HCT116 (cell line): ENCODE measurements at regions not wholly inside any gene's neighbourhood (a gene's known extent, or its start where the extent isn't known, plus 50 kb on each side); places are given as distances from the start of the nearest gene placed in this dataset.

Source experiments
- ATAC-seq: fragments of 200-7000 bp; cut with Tn5 transposase; 2 replicates; pipeline ENCODE4 v1.9.1; 2020; ENCODE audit warnings: mild to moderate bottlenecking, moderate library complexity
- BruUV-seq: library from RNA; stranded (reverse); fragments of 400-500 nt; replicated peaks from 2 replicates; lab custom pipeline; 2021; lab: Mats Ljungman, UMichigan
- CTCF ChIA-PET: fragments of 300-600 bp; sonication (Branson Sonifier 250); formaldehyde crosslinking; loops from one replicate; lab custom pipeline; 2021; ENCODE audit warnings: antibody characterized with exemption; lab: Charles Lee
- POLR2A ChIA-PET: fragments of 300-600, 350-600 bp; sonication (Branson Sonifier 250); formaldehyde crosslinking; loops from one replicate; lab custom pipeline; 2021; ENCODE audit warnings: antibody characterized with exemption; lab: Charles Lee
- RAD21 ChIA-PET, 2 experiments: fragments of 300-600 bp; sonication (Branson Sonifier 250); formaldehyde crosslinking; loops; one replicate each; lab custom pipeline; 2023; ENCODE audit warnings: low total read pairs in 2 of 2; ENCODE audit not compliant: uncharacterized antibody in 2 of 2, unreplicated experiment in 2 of 2, low non-redundant PET in 1 of 2; lab: Charles Lee
- DNase-seq: peaks from one replicate; pipeline ENCODE4 v3.0.0-alpha.2; 2010; ENCODE audit warnings: low read depth, low spot score
- H2AFZ ChIP-seq: fragments of 200-600 bp; shearing (Covaris generic), sonication (generic); 2 replicates; pipeline ENCODE4 v1.6.1; 2017; ENCODE audit warnings: low read depth, mixed run types, mixed read lengths, antibody characterized with exemption, low read length; ENCODE audit not compliant: poor library complexity, severe bottlenecking
- H3K27ac ChIP-seq: 2 replicates; pipeline ENCODE4 v1.5.1; 2012; ENCODE audit warnings: low read depth, low read length
- H3K27me3 ChIP-seq: fragments of 200-600 bp; sonication (generic); 2 replicates; pipeline ENCODE4 v1.6.1; 2016; ENCODE audit warnings: mixed run types, low read length, mixed read lengths; ENCODE audit not compliant: insufficient read depth
- H3K36me3 ChIP-seq, 2 experiments: fragments of 200-500 bp in 1 of 2; fragments of 200-600 bp in 1 of 2; sonication (Bioruptor generic) in 1 of 2; sonication (generic) in 1 of 2; 2 replicates each; pipeline versions ENCODE4 v1.5.1 to v1.6.1; 2014 to 2016; ENCODE audit warnings: low read length in 2 of 2, inconsistent platforms in 1 of 2, mixed read lengths in 1 of 2, mixed run types in 1 of 2; ENCODE audit not compliant: insufficient read depth in 2 of 2, control insufficient read depth in 1 of 2
- H3K4me1 ChIP-seq, 2 experiments: fragments of 200-600 bp in 1 of 2; sonication (generic) in 1 of 2; 2 replicates each; pipeline versions ENCODE4 v1.5.1 to v1.6.1; 2012 to 2017; ENCODE audit warnings: low read length in 2 of 2, inconsistent platforms in 1 of 2, mild to moderate bottlenecking in 1 of 2, mixed read lengths in 1 of 2, mixed run types in 1 of 2, moderate library complexity in 1 of 2; ENCODE audit not compliant: insufficient read depth in 2 of 2, control insufficient read depth in 1 of 2
- H3K4me2 ChIP-seq: fragments of 200-600 bp; sonication (generic); 2 replicates; pipeline ENCODE4 v1.6.1; 2017; ENCODE audit warnings: mixed run types, low read length, mixed read lengths
- H3K4me3 ChIP-seq, 2 experiments: fragments of 200-600 bp in 1 of 2; sonication (generic) in 1 of 2; replicated peaks in 1 of 2; 2 replicates each; pipeline ENCODE4 v1.5.1; 2011 to 2016; ENCODE audit warnings: low read length in 2 of 2, control low read depth in 1 of 2, low read depth in 1 of 2, mild to moderate bottlenecking in 1 of 2, mixed read lengths in 1 of 2, mixed run types in 1 of 2
- H3K79me2 ChIP-seq: fragments of 200-600 bp; sonication (generic); 2 replicates; pipeline ENCODE4 v1.6.1; 2017; ENCODE audit warnings: mild to moderate bottlenecking, mixed run types, low read length, moderate library complexity, mixed read lengths; ENCODE audit not compliant: insufficient read depth
- H3K9ac ChIP-seq: fragments of 200-600 bp; sonication (generic); 2 replicates; pipeline ENCODE4 v1.6.1; 2016; ENCODE audit warnings: low read length, mixed read lengths
- H3K9me2 ChIP-seq: fragments of 200-600 bp; sonication (generic), shearing (Covaris generic); 2 replicates; pipeline ENCODE4 v1.6.1; 2017; ENCODE audit warnings: mixed run types, mild to moderate bottlenecking, moderate library complexity; ENCODE audit not compliant: insufficient read depth
- H3K9me3 ChIP-seq, 2 experiments: fragments of 200-500 bp in 1 of 2; fragments of 200-600 bp in 1 of 2; sonication (Bioruptor generic) in 1 of 2; sonication (generic) in 1 of 2; 2 replicates each; pipeline ENCODE4 v1.6.1; 2014 to 2017; ENCODE audit warnings: low read length in 2 of 2, mixed read lengths in 2 of 2, inconsistent platforms in 1 of 2, low read depth in 1 of 2, mild to moderate bottlenecking in 1 of 2, mixed run types in 1 of 2, moderate library complexity in 1 of 2; ENCODE audit not compliant: control insufficient read depth in 1 of 2, insufficient read depth in 1 of 2
- H4K20me1 ChIP-seq: fragments of 200-600 bp; sonication (generic), shearing (Covaris generic); 2 replicates; pipeline ENCODE4 v1.6.1; 2017; ENCODE audit warnings: mixed run types, mild to moderate bottlenecking, moderate library complexity; ENCODE audit not compliant: insufficient read depth
- CBX3 ChIP-seq: IDR thresholded peaks from 2 replicates; pipeline ENCODE4 v1.6.1; 2012; ENCODE audit warnings: low read depth
- CEBPB ChIP-seq: IDR thresholded peaks from 2 replicates; pipeline ENCODE4 v1.6.1; 2012; ENCODE audit warnings: low read depth
- ELF1 ChIP-seq: IDR thresholded peaks from 2 replicates; pipeline ENCODE4 v1.6.1; 2012; ENCODE audit warnings: low read depth, borderline replicate concordance
- FOSL1 ChIP-seq: IDR thresholded peaks from 2 replicates; pipeline ENCODE4 v1.6.1; 2012; ENCODE audit warnings: low read depth
- JUND ChIP-seq: IDR thresholded peaks from 2 replicates; pipeline ENCODE4 v1.6.1; 2012
- RAD21 ChIP-seq: IDR thresholded peaks from 2 replicates; pipeline ENCODE4 v1.6.1; 2012; ENCODE audit warnings: low read depth, mild to moderate bottlenecking
- SIN3A ChIP-seq: IDR thresholded peaks from 2 replicates; pipeline ENCODE4 v1.6.1; 2012; ENCODE audit warnings: low read depth
- SRF ChIP-seq: IDR thresholded peaks from 2 replicates; pipeline ENCODE4 v1.6.1; 2012; ENCODE audit warnings: low read depth
- ZNF274 ChIP-seq: fragments of 200-500 bp; sonication (Bioruptor generic); IDR thresholded peaks from 2 replicates; pipeline ENCODE4 v1.6.1; 2014; ENCODE audit warnings: mild to moderate bottlenecking, low read depth, low read length, inconsistent platforms
- intact Hi-C: fragments of 100-400 bp; cut with micrococcal nuclease; formaldehyde crosslinking; loops from 2 replicates; pipeline ENCODE4 v1.10.0; 2022
- TF ChIP-seq, protein P1 (sequence below): IDR thresholded peaks from 2 replicates; pipeline ENCODE4 v1.6.1; 2011; ENCODE audit warnings: mild to moderate bottlenecking, low read length, moderate library complexity; ENCODE audit not compliant: insufficient replicate concordance; ENCODE audit errors: extremely low read depth
- TF ChIP-seq, protein P2 (sequence below), 3 experiments: fragments of 200-600 bp in 1 of 3; sonication (generic) in 1 of 3; IDR thresholded peaks in 2 of 3; conservative IDR thresholded peaks in 1 of 3; 2 replicates each; pipeline ENCODE4 v1.5.1; 2012 to 2017; ENCODE audit warnings: low read depth in 2 of 3, low read length in 2 of 3, antibody characterized with exemption in 1 of 3, borderline replicate concordance in 1 of 3, control low read depth in 1 of 3, mild to moderate bottlenecking in 1 of 3, mixed read lengths in 1 of 3, mixed run types in 1 of 3, moderate library complexity in 1 of 3; ENCODE audit not compliant: insufficient read depth in 1 of 3
- TF ChIP-seq, protein P3 (sequence below): IDR thresholded peaks from 2 replicates; pipeline ENCODE4 v1.6.1; 2012

DNA sequence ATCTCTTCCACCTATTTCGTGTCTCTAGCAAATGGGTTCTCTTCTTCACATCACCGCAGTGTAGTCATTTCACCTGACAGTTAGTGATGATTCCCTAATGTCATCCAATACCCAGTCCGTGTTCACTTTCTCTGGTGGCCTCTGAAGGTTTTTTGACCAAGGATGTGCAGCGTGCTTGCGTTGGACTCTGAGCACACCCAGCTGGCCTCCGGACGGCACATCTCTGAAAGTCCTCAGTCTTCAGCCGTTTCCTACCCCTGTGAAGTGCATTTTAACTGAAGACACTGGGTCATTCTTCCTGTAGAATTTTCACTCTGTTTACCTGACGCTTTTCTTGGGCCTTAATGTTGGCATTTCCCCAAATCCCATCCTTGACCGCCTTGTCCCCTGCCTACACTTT lies 98.7 kb downstream of the ERMARD start:
- no peaks in the 10 kb centered on the region for H3K4me1 ChIP-seq
- no peaks in the 10 kb centered on the region for H3K9me3 ChIP-seq
- no peaks in the 10 kb centered on the region for H3K9me2 ChIP-seq
- no peak overlapping the region for H3K4me2 ChIP-seq
- H3K36me3 ChIP-seq: no peaks in the 10 kb centered on the region
- H4K20me1 ChIP-seq: no peaks in the 10 kb centered on the region
- H3K27ac ChIP-seq: no peak overlapping the region
- no peaks in the 10 kb centered on the region for H3K79me2 ChIP-seq
- no peak overlapping the region for H2AFZ ChIP-seq
- no peak overlapping the region for H3K4me3 ChIP-seq
- no TSS peak for BruUV-seq
- TF ChIP-seq JUND (no peak), SRF (no peak), FOSL1 (no peak), ZNF274 (no peak), ELF1 (no peak), CBX3 (no peak), RAD21 (no peak), SIN3A (no peak), CEBPB (no peak)
- TF ChIP-seq, protein P1, sequence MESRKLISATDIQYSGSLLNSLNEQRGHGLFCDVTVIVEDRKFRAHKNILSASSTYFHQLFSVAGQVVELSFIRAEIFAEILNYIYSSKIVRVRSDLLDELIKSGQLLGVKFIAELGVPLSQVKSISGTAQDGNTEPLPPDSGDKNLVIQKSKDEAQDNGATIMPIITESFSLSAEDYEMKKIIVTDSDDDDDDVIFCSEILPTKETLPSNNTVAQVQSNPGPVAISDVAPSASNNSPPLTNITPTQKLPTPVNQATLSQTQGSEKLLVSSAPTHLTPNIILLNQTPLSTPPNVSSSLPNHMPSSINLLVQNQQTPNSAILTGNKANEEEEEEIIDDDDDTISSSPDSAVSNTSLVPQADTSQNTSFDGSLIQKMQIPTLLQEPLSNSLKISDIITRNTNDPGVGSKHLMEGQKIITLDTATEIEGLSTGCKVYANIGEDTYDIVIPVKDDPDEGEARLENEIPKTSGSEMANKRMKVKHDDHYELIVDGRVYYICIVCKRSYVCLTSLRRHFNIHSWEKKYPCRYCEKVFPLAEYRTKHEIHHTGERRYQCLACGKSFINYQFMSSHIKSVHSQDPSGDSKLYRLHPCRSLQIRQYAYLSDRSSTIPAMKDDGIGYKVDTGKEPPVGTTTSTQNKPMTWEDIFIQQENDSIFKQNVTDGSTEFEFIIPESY: no peak
- TF ChIP-seq, protein P2, sequence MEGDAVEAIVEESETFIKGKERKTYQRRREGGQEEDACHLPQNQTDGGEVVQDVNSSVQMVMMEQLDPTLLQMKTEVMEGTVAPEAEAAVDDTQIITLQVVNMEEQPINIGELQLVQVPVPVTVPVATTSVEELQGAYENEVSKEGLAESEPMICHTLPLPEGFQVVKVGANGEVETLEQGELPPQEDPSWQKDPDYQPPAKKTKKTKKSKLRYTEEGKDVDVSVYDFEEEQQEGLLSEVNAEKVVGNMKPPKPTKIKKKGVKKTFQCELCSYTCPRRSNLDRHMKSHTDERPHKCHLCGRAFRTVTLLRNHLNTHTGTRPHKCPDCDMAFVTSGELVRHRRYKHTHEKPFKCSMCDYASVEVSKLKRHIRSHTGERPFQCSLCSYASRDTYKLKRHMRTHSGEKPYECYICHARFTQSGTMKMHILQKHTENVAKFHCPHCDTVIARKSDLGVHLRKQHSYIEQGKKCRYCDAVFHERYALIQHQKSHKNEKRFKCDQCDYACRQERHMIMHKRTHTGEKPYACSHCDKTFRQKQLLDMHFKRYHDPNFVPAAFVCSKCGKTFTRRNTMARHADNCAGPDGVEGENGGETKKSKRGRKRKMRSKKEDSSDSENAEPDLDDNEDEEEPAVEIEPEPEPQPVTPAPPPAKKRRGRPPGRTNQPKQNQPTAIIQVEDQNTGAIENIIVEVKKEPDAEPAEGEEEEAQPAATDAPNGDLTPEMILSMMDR (IDR thresholded peaks at IDR 0.05 in 2 of 3, conservative IDR thresholded peaks at IDR 0.05 in 1 of 3; ENCODE audit: borderline replicate concordance in 1 of 3, insufficient read depth in 1 of 3, low read depth in 2 of 3, low read length in 2 of 3): no peak
- TF ChIP-seq, protein P3, sequence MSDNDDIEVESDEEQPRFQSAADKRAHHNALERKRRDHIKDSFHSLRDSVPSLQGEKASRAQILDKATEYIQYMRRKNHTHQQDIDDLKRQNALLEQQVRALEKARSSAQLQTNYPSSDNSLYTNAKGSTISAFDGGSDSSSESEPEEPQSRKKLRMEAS: no peak
- TF ChIP-seq, all 23 proteins: peak for 0
- RAD21 ChIA-PET: no interaction called here
- no peak for DNase-seq
- CTCF ChIA-PET: no interaction called here
- intact Hi-C loops: no loop called here
- POLR2A ChIA-PET: no interaction called here
- no peak for ATAC-seq
- Histone ChIP-seq H3K27me3 (peaks cover 5% of the 10 kb centered on the region; the same call in 1 of the 2 replicates), H3K9ac (no peak overlapping the region)
